ENCODE measurements at regions not wholly inside any gene's neighbourhood (a gene's known extent, or its start where the extent isn't known, plus 50 kb on each side); places are given as distances from the start of the nearest gene placed in this dataset.

DNA sequence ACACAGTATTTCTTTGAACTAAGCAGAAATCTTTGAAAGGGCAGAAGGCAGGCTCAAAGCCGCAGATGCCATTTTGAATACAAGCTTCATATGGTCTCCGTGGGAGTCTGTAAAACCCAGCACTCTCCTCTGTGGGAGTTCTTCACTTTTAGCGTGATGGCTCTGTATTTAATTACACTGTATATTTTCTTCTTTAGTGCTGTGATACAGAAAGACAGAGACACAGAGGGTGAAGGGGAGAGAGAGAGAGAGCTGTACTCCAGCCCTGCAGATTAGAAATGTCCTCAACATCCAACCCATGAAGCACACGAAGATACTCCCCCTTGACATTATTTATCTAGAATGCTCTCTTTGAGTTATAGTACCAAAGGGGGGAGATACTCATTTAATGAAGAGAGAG is 752.6 kb upstream of the NR2F2 start:
- Histone ChIP-seq H3K4me3 (ENCODE audit: severe bottlenecking) (no peak overlapping the region), H3K36me3 (ENCODE audit: low read depth) (no peaks in the 10 kb centered on the region), H3K27ac (ENCODE audit: poor library complexity, severe bottlenecking) (no peak overlapping the region), H3K9me3 (ENCODE audit: severe bottlenecking) (no peaks in the 10 kb centered on the region), H3K4me1 (ENCODE audit: insufficient read depth, poor library complexity, severe bottlenecking) (no peaks in the 10 kb centered on the region), H3K27me3 (ENCODE audit: insufficient read depth, poor library complexity, severe bottlenecking) (no peaks in the 10 kb centered on the region)
- ATAC-seq (ENCODE audit: low read depth): no peak
- no peak for DNase-seq (ENCODE audit: low spot score)
- TF ChIP-seq, protein P1, sequence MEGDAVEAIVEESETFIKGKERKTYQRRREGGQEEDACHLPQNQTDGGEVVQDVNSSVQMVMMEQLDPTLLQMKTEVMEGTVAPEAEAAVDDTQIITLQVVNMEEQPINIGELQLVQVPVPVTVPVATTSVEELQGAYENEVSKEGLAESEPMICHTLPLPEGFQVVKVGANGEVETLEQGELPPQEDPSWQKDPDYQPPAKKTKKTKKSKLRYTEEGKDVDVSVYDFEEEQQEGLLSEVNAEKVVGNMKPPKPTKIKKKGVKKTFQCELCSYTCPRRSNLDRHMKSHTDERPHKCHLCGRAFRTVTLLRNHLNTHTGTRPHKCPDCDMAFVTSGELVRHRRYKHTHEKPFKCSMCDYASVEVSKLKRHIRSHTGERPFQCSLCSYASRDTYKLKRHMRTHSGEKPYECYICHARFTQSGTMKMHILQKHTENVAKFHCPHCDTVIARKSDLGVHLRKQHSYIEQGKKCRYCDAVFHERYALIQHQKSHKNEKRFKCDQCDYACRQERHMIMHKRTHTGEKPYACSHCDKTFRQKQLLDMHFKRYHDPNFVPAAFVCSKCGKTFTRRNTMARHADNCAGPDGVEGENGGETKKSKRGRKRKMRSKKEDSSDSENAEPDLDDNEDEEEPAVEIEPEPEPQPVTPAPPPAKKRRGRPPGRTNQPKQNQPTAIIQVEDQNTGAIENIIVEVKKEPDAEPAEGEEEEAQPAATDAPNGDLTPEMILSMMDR (IDR thresholded peaks at IDR 0.05; ENCODE audit: poor library complexity, severe bottlenecking): no peak

DNA sequence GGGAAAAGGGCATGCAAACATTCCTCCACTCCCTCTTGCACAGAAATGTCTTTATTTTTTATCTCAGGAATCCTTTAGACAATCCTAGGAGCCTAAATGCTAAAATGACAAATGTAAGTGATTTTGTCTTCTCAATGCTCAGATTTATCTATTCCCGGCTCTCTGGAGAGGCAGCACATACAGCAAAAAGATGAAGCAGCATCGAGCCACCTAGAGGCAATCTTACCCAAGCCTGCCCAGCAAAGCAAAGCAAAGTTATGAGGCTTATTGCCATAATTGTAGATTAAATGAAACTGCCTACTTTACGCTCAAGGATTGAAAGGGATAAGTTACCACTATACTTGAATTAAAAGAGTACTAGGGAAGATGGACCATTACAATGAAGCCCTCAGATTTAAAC is 750.4 kb upstream of the NR2F2 start:
- H3K27me3 ChIP-seq (ENCODE audit: insufficient read depth, poor library complexity, severe bottlenecking): no peaks in the 10 kb centered on the region
- no peak for DNase-seq (ENCODE audit: low spot score)
- no peak overlapping the region for H3K27ac ChIP-seq (ENCODE audit: poor library complexity, severe bottlenecking)
- H3K36me3 ChIP-seq (ENCODE audit: low read depth): no peaks in the 10 kb centered on the region
- no peaks in the 10 kb centered on the region for H3K9me3 ChIP-seq (ENCODE audit: severe bottlenecking)
- H3K4me3 ChIP-seq (ENCODE audit: severe bottlenecking): no peak overlapping the region
- H3K4me1 ChIP-seq (ENCODE audit: insufficient read depth, poor library complexity, severe bottlenecking): no peaks in the 10 kb centered on the region
- TF ChIP-seq, protein P1 (IDR thresholded peaks at IDR 0.05; ENCODE audit: poor library complexity, severe bottlenecking): no peak
- ATAC-seq (ENCODE audit: low read depth): no peak

DNA sequence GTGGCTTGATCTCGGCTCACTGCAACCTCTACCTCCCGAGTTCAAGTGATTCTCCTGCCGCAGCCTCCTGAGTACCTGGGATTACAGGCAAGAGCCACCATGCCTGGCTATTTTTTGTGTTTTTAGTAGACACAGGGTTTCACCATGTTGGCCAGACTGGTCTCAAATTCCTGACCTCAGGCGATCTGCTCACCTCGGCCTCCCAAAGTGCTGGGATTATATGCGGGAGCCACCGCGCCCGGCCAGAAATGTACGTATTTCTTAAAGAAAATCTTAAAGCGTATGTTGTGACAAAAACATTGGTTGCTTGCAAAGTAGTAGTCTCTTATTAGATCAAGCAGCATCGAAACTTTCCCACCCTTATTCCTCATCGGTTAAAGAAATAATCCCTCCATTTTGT is 748.9 kb upstream of the NR2F2 start:
- Histone ChIP-seq H3K4me3 (ENCODE audit: severe bottlenecking) (no peak overlapping the region), H3K27ac (ENCODE audit: poor library complexity, severe bottlenecking) (no peak overlapping the region), H3K36me3 (ENCODE audit: low read depth) (no peaks in the 10 kb centered on the region), H3K9me3 (ENCODE audit: severe bottlenecking) (no peaks in the 10 kb centered on the region), H3K27me3 (ENCODE audit: insufficient read depth, poor library complexity, severe bottlenecking) (no peaks in the 10 kb centered on the region), H3K4me1 (ENCODE audit: insufficient read depth, poor library complexity, severe bottlenecking) (no peaks in the 10 kb centered on the region)
- ATAC-seq (ENCODE audit: low read depth): no peak
- no peak for DNase-seq (ENCODE audit: low spot score)
- TF ChIP-seq, protein P1 (IDR thresholded peaks at IDR 0.05; ENCODE audit: poor library complexity, severe bottlenecking): no peak

DNA sequence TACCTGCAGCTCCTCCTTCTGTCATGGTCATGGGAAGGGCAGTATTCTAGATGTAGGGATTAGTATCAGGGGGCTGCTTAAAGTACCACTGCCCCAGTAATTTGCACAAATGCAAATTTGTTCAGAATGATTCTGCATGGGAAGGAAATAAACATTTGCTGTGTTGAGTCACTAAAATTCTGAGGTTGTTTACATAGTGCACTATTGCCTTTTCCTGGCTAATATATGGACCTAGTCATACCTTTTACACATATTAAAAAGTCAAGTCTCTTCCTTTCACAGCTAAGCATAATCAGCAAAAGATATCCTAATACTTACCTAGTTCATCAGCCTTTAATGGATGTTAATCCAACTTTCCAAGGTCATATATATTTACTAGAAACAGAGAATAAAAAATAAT is 746.4 kb upstream of the NR2F2 start:
- Histone ChIP-seq H3K27me3 (ENCODE audit: insufficient read depth, poor library complexity, severe bottlenecking) (no peaks in the 10 kb centered on the region), H3K4me1 (ENCODE audit: insufficient read depth, poor library complexity, severe bottlenecking) (no peaks in the 10 kb centered on the region), H3K4me3 (ENCODE audit: severe bottlenecking) (no peak overlapping the region), H3K27ac (ENCODE audit: poor library complexity, severe bottlenecking) (no peak overlapping the region), H3K9me3 (ENCODE audit: severe bottlenecking) (no peaks in the 10 kb centered on the region), H3K36me3 (ENCODE audit: low read depth) (no peaks in the 10 kb centered on the region)
- TF ChIP-seq, protein P1 (IDR thresholded peaks at IDR 0.05; ENCODE audit: poor library complexity, severe bottlenecking): no peak
- ATAC-seq (ENCODE audit: low read depth) (no peak), DNase-seq (ENCODE audit: low spot score) (no peak)

DNA sequence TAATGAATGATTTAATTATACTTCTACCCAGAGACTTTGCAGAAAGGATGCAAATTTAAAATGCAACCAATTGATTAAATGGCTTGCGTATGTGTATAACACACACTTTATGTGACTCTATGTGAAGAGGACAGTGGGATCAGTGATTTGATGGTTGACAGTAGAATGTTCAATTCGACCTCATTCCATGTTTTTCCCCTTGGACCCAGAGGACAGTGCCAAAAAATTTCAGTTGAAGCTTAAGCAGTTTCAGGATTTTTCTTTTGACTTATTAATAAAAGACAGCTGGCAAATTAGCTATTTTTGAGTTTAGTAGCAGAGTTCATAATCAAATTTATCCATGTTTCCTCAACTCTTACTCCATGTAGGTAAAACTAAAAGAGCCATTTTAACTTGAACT is 742.4 kb upstream of the NR2F2 start:
- no peak overlapping the region for H3K4me3 ChIP-seq (ENCODE audit: severe bottlenecking)
- ATAC-seq (ENCODE audit: low read depth): no peak
- TF ChIP-seq, protein P1 (IDR thresholded peaks at IDR 0.05; ENCODE audit: poor library complexity, severe bottlenecking): no peak
- no peak for DNase-seq (ENCODE audit: low spot score)
- no peaks in the 10 kb centered on the region for H3K27me3 ChIP-seq (ENCODE audit: insufficient read depth, poor library complexity, severe bottlenecking)
- H3K4me1 ChIP-seq (ENCODE audit: insufficient read depth, poor library complexity, severe bottlenecking): no peaks in the 10 kb centered on the region
- H3K36me3 ChIP-seq (ENCODE audit: low read depth): no peaks in the 10 kb centered on the region
- no peaks in the 10 kb centered on the region for H3K9me3 ChIP-seq (ENCODE audit: severe bottlenecking)
- H3K27ac ChIP-seq (ENCODE audit: poor library complexity, severe bottlenecking): no peak overlapping the region
